HG02973 (cell line): ENCODE measurements at regions not wholly inside any gene's neighbourhood (a gene's known extent, or its start where the extent isn't known, plus 50 kb on each side); places are given as distances from the start of the nearest gene placed in this dataset.
"Not testable (repeated sequence)": the region's sequence is repeated elsewhere in the genome, so short reads cannot be mapped to it uniquely, and the experiment has no call there.

Experiments used
- ATAC-seq: cut with Tn5 transposase; IDR thresholded peaks from one replicate; pipeline ENCODE4 v1.9.1; 2021; ENCODE audit warnings: moderate library complexity; ENCODE audit not compliant: unreplicated experiment

- no peak for ATAC-seq
These were observed 164.9 kb upstream of the AGTR1 start for GRCh38 chr3:148532774-148533173.

- ATAC-seq: no peak
These were observed 163.4 kb upstream of the AGTR1 start for GRCh38 chr3:148534089-148534988.

- no peak for ATAC-seq
These were observed 162.7 kb upstream of the AGTR1 start for GRCh38 chr3:148535001-148535400.

- ATAC-seq: no peak
These were observed 157.4 kb upstream of the AGTR1 start for GRCh38 chr3:148540266-148540665.

- no peak for ATAC-seq
These were observed 156.9 kb upstream of the AGTR1 start for GRCh38 chr3:148540851-148541250.

- ATAC-seq: no peak
These were observed 150.7 kb upstream of the AGTR1 start for GRCh38 chr3:148546959-148547358.

GRCh38 chr3:148551767-148552260, 145.9 kb upstream of the AGTR1 start:
- ATAC-seq: no peak

GRCh38 chr3:148554367-148554766, 143.3 kb upstream of the AGTR1 start:
- ATAC-seq: no peak

GRCh38 chr3:148556664-148557063, 141.0 kb upstream of the AGTR1 start:
- ATAC-seq: no peak

- ATAC-seq: not testable (repeated sequence)
These were observed 120.1 kb upstream of the AGTR1 start for GRCh38 chr3:148577579-148577978.

- ATAC-seq: no peak
These were observed 115.6 kb upstream of the AGTR1 start for GRCh38 chr3:148582126-148582525.

GRCh38 chr3:148583793-148584192, 113.9 kb upstream of the AGTR1 start:
- no peak for ATAC-seq

GRCh38 chr3:148584438-148584837, 113.3 kb upstream of the AGTR1 start:
- no peak for ATAC-seq

- no peak for ATAC-seq
These were observed 111.9 kb upstream of the AGTR1 start for GRCh38 chr3:148585671-148586379.

- ATAC-seq: no peak
These were observed 109.4 kb upstream of the AGTR1 start for GRCh38 chr3:148588291-148588690.

GRCh38 chr3:148591525-148591924, 106.2 kb upstream of the AGTR1 start:
- no peak for ATAC-seq

GRCh38 chr3:148598619-148599018, 99.1 kb upstream of the AGTR1 start:
- ATAC-seq: no peak

- ATAC-seq: no peak
These were observed 98.2 kb upstream of the AGTR1 start for GRCh38 chr3:148599481-148599880.

- no peak for ATAC-seq
These were observed 97.3 kb upstream of the AGTR1 start for GRCh38 chr3:148600440-148600839.

GRCh38 chr3:148600902-148601765, 96.6 kb upstream of the AGTR1 start:
- no peak for ATAC-seq
